WTC11 (cell line): ENCODE measurements at regions not wholly inside any gene's neighbourhood (a gene's known extent, or its start where the extent isn't known, plus 50 kb on each side); places are given as distances from the start of the nearest gene placed in this dataset.

Experiments used
- ATAC-seq: fragments of 200-7000 bp; cut with Tn5 transposase; 2 replicates; pipeline ENCODE4 v1.10.0; 2021; ENCODE audit warnings: mild to moderate bottlenecking, moderate library complexity
- CTCF ChIA-PET: fragments of 300-600 bp; sonication (Branson Sonifier 250); formaldehyde crosslinking; loops from one replicate; lab custom pipeline; 2021; ENCODE audit warnings: antibody characterized with exemption; lab: Charles Lee
- POLR2A ChIA-PET: fragments of 350-600 bp; sonication (Branson Sonifier 250); formaldehyde crosslinking; loops from one replicate; lab custom pipeline; 2021; ENCODE audit warnings: antibody characterized with exemption; lab: Charles Lee
- DNase-seq: peaks from one replicate; pipeline ENCODE4 v3.0.0; 2021; ENCODE audit warnings: low spot score
- H3K27ac Mint-ChIP-seq: 2 replicates; pipeline ENCODE4 v1.8.0; 2021; ENCODE audit warnings: mixed read lengths
- H3K27me3 Mint-ChIP-seq: 2 replicates; pipeline ENCODE4 v1.8.0; 2021; ENCODE audit warnings: low read depth, mild to moderate bottlenecking, moderate library complexity, mixed read lengths
- H3K36me3 Mint-ChIP-seq: 2 replicates; pipeline ENCODE4 v1.8.0; 2021; ENCODE audit warnings: mixed read lengths
- H3K4me1 Mint-ChIP-seq: 2 replicates; pipeline ENCODE4 v1.8.0; 2022; ENCODE audit warnings: mixed read lengths
- H3K4me3 Mint-ChIP-seq: 2 replicates; pipeline ENCODE4 v1.8.0; 2021; ENCODE audit warnings: mild to moderate bottlenecking, moderate library complexity, mixed read lengths
- H3K9me3 Mint-ChIP-seq: 2 replicates; pipeline ENCODE4 v1.8.0; 2021; ENCODE audit warnings: mixed read lengths
- ESRRA ChIP-seq: sonication (generic); formaldehyde crosslinking; IDR thresholded peaks from 2 replicates; pipeline ENCODE4 v1.8.1; 2022; ENCODE audit warnings: mild to moderate bottlenecking, missing genetic modification reagents, borderline replicate concordance
- FOXP1 ChIP-seq: sonication (generic); formaldehyde crosslinking; IDR thresholded peaks from 2 replicates; pipeline ENCODE4 v1.8.0; 2022; ENCODE audit warnings: missing genetic modification reagents, mild to moderate bottlenecking, moderate library complexity, borderline replicate concordance
- GABPB1 ChIP-seq: sonication (generic); formaldehyde crosslinking; IDR thresholded peaks from 2 replicates; pipeline ENCODE4 v1.8.1; 2023; ENCODE audit warnings: mild to moderate bottlenecking, missing genetic modification reagents
- NR2C2 ChIP-seq: sonication (generic); formaldehyde crosslinking; IDR thresholded peaks from 2 replicates; pipeline ENCODE4 v1.8.0; 2022; ENCODE audit warnings: mild to moderate bottlenecking, missing genetic modification reagents
- SP1 ChIP-seq: sonication (generic); formaldehyde crosslinking; conservative IDR thresholded peaks from 2 replicates; pipeline ENCODE4 v1.8.1; 2022; ENCODE audit warnings: missing genetic modification reagents
- ZNF263 ChIP-seq: sonication (generic); formaldehyde crosslinking; IDR thresholded peaks from 2 replicates; pipeline ENCODE4 v1.8.1; 2022; ENCODE audit warnings: low read depth, mild to moderate bottlenecking, moderate library complexity, missing genetic modification reagents
- ZNF317 ChIP-seq: sonication (generic); formaldehyde crosslinking; IDR thresholded peaks from 2 replicates; pipeline ENCODE4 v1.8.1; 2023; ENCODE audit warnings: low read depth, mild to moderate bottlenecking, moderate library complexity, missing genetic modification reagents, borderline replicate concordance
- TF ChIP-seq, protein P1 (sequence below): fragments of 250-450 bp; sonication (Bioruptor Pico); IDR thresholded peaks from 2 replicates; pipeline ENCODE4 v1.9.0; 2021; ENCODE audit warnings: moderate library complexity, mild to moderate bottlenecking, inconsistent platforms, borderline replicate concordance
- TF ChIP-seq, protein P2 (sequence below): sonication (generic); formaldehyde crosslinking; IDR thresholded peaks from 2 replicates; pipeline ENCODE4 v1.8.0; 2022; ENCODE audit warnings: mild to moderate bottlenecking, missing genetic modification reagents
- TF ChIP-seq, protein P3 (sequence below): sonication (generic); formaldehyde crosslinking; IDR thresholded peaks from 2 replicates; pipeline ENCODE4 v1.8.1; 2023; ENCODE audit warnings: mild to moderate bottlenecking, missing genetic modification reagents
- TF ChIP-seq, protein P4 (sequence below): fragments of 250-450 bp; sonication (Bioruptor Pico); conservative IDR thresholded peaks from 2 replicates; pipeline ENCODE4 v1.9.0; 2021; ENCODE audit warnings: mild to moderate bottlenecking
- TF ChIP-seq, protein P5 (sequence below): sonication (generic); formaldehyde crosslinking; IDR thresholded peaks from 2 replicates; pipeline ENCODE4 v1.8.0; 2022; ENCODE audit warnings: mild to moderate bottlenecking, missing genetic modification reagents
- TF ChIP-seq, protein P6 (sequence below): sonication (generic); formaldehyde crosslinking; IDR thresholded peaks from 2 replicates; pipeline ENCODE4 v1.8.0; 2022; ENCODE audit warnings: mild to moderate bottlenecking, missing genetic modification reagents
- TF ChIP-seq, protein P7 (sequence below): sonication (generic); formaldehyde crosslinking; IDR thresholded peaks from 2 replicates; pipeline ENCODE4 v1.8.0; 2022; ENCODE audit warnings: missing genetic modification reagents

DNA sequence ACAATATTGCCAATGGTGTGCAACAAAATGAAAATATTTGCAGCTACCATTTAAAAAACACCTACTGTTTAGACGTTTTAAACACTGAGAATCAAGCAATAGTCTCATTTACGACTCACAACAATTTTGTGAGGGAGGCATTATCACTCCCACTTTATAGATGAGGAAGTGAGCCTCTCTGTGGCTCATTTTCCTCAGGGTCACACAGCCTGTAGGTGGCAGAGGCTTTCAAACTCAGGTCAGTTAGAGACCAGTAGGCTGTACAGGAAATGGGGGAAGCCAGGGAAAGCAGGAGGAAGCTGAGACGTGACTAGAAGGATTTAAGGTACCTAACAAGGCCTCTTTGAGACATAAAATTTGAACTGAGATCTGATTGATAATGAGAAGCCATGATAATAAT lies 95.0 kb upstream of the ZNF521 start (continued):
- TF ChIP-seq, protein P1, sequence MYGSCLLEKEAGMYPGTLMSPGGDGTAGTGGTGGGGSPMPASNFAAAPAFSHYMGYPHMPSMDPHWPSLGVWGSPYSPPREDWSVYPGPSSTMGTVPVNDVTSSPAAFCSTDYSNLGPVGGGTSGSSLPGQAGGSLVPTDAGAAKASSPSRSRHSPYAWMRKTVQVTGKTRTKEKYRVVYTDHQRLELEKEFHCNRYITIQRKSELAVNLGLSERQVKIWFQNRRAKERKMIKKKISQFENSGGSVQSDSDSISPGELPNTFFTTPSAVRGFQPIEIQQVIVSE (CRISPR knock-in tag), result no peak
- no peak for TF ChIP-seq SP1
- TF ChIP-seq NR2C2 (CRISPR knock-in tag), result no peak
- TF ChIP-seq FOXP1 (CRISPR knock-in tag), result no peak
- TF ChIP-seq, protein P2, sequence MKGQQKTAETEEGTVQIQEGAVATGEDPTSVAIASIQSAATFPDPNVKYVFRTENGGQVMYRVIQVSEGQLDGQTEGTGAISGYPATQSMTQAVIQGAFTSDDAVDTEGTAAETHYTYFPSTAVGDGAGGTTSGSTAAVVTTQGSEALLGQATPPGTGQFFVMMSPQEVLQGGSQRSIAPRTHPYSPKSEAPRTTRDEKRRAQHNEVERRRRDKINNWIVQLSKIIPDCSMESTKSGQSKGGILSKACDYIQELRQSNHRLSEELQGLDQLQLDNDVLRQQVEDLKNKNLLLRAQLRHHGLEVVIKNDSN (CRISPR knock-in tag), result no peak
- no peak for TF ChIP-seq ZNF263 (CRISPR knock-in tag)
- TF ChIP-seq, protein P3, sequence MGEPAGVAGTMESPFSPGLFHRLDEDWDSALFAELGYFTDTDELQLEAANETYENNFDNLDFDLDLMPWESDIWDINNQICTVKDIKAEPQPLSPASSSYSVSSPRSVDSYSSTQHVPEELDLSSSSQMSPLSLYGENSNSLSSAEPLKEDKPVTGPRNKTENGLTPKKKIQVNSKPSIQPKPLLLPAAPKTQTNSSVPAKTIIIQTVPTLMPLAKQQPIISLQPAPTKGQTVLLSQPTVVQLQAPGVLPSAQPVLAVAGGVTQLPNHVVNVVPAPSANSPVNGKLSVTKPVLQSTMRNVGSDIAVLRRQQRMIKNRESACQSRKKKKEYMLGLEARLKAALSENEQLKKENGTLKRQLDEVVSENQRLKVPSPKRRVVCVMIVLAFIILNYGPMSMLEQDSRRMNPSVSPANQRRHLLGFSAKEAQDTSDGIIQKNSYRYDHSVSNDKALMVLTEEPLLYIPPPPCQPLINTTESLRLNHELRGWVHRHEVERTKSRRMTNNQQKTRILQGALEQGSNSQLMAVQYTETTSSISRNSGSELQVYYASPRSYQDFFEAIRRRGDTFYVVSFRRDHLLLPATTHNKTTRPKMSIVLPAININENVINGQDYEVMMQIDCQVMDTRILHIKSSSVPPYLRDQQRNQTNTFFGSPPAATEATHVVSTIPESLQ (CRISPR knock-in tag), result no peak
- TF ChIP-seq, protein P4, sequence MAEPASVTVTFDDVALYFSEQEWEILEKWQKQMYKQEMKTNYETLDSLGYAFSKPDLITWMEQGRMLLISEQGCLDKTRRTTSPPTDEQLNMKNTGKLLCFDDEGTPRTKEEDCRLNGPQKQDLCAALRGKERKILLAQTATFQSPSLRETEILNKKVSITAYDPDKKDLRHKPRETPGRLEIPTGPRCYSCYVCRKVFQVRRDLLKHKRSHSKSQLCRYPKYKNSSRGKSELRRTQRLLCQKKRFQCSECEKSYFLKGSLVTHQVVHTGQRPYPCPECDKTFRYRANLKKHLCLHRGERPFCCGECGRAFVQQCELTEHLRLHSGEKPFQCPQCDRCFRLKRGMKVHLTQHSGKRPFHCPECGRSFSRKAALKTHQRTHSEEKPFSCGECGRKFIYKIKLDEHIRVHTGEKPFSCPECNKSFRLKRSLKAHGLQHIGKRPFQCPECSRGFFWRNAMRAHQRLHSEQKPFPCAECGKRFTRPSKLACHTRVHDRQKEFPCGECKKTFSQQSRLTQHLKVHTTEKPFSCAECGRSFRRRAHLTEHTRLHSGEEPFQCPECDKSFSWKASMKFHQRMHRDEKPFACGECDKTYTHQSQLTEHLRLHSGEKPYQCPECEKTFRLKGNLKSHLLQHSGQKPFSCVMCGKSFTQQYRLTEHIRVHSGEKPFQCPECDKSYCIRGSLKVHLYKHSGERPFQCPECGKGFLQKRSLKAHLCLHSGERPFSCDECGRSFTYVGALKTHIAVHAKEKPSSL (CRISPR knock-in tag), result no peak
- no peak for TF ChIP-seq ESRRA (CRISPR knock-in tag)

DNA sequence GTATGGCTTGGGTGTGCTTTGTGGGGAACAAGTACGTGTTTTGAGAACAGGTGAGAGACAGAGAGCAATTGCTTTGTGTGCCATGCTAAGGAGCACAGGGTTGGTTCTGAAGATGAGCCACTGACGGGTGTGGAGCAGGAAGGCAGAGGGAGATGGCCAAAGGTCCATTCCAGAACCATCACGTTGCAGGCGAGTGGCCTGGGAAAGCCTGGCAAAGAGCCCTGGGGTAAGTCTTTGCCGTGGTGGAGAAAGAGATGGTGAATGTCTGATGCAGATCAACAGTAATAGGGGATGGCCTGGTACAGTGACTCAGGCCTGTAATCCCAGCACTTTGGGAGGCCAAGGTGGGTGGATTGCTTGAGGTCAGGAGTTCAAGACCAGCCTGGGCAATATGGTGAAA lies 93.5 kb upstream of the ZNF521 start:
- H3K4me1 Mint-ChIP-seq, result no peaks in the 10 kb centered on the region
- H3K27ac Mint-ChIP-seq, result no peak overlapping the region
- ATAC-seq, result no peak
- H3K9me3 Mint-ChIP-seq, result peaks cover 15% of the 10 kb centered on the region
- no peak overlapping the region for H3K4me3 Mint-ChIP-seq
- H3K36me3 Mint-ChIP-seq, result peaks cover 6% of the 10 kb centered on the region
- ChIA-PET CTCF (no interaction called here), POLR2A (no interaction called here)
- no peak for DNase-seq
- no peaks in the 10 kb centered on the region for H3K27me3 Mint-ChIP-seq
- TF ChIP-seq, protein P5, sequence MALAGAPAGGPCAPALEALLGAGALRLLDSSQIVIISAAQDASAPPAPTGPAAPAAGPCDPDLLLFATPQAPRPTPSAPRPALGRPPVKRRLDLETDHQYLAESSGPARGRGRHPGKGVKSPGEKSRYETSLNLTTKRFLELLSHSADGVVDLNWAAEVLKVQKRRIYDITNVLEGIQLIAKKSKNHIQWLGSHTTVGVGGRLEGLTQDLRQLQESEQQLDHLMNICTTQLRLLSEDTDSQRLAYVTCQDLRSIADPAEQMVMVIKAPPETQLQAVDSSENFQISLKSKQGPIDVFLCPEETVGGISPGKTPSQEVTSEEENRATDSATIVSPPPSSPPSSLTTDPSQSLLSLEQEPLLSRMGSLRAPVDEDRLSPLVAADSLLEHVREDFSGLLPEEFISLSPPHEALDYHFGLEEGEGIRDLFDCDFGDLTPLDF (CRISPR knock-in tag), result no peak
- TF ChIP-seq ZNF317 (no peak), ESRRA (CRISPR knock-in tag) (no peak), GABPB1 (no peak)
- TF ChIP-seq, protein P6, sequence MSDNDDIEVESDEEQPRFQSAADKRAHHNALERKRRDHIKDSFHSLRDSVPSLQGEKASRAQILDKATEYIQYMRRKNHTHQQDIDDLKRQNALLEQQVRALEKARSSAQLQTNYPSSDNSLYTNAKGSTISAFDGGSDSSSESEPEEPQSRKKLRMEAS (CRISPR knock-in tag), result no peak
- TF ChIP-seq, protein P7, sequence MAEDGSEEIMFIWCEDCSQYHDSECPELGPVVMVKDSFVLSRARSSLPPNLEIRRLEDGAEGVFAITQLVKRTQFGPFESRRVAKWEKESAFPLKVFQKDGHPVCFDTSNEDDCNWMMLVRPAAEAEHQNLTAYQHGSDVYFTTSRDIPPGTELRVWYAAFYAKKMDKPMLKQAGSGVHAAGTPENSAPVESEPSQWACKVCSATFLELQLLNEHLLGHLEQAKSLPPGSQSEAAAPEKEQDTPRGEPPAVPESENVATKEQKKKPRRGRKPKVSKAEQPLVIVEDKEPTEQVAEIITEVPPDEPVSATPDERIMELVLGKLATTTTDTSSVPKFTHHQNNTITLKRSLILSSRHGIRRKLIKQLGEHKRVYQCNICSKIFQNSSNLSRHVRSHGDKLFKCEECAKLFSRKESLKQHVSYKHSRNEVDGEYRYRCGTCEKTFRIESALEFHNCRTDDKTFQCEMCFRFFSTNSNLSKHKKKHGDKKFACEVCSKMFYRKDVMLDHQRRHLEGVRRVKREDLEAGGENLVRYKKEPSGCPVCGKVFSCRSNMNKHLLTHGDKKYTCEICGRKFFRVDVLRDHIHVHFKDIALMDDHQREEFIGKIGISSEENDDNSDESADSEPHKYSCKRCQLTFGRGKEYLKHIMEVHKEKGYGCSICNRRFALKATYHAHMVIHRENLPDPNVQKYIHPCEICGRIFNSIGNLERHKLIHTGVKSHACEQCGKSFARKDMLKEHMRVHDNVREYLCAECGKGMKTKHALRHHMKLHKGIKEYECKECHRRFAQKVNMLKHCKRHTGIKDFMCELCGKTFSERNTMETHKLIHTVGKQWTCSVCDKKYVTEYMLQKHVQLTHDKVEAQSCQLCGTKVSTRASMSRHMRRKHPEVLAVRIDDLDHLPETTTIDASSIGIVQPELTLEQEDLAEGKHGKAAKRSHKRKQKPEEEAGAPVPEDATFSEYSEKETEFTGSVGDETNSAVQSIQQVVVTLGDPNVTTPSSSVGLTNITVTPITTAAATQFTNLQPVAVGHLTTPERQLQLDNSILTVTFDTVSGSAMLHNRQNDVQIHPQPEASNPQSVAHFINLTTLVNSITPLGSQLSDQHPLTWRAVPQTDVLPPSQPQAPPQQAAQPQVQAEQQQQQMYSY (CRISPR knock-in tag), result no peak
- TF ChIP-seq, all 79 proteins: peak for 0
